GM12801 (cell line): ENCODE measurements at regions not wholly inside any gene's neighbourhood (a gene's known extent, or its start where the extent isn't known, plus 50 kb on each side); places are given as distances from the start of the nearest gene placed in this dataset.

Source experiments
- TF ChIP-seq, protein P1 (sequence below): IDR thresholded peaks from one replicate; pipeline ENCODE4 v1.5.1; 2011; ENCODE audit warnings: control low read depth; ENCODE audit not compliant: insufficient read length; ENCODE audit errors: extremely low read depth

- TF ChIP-seq, protein P1, sequence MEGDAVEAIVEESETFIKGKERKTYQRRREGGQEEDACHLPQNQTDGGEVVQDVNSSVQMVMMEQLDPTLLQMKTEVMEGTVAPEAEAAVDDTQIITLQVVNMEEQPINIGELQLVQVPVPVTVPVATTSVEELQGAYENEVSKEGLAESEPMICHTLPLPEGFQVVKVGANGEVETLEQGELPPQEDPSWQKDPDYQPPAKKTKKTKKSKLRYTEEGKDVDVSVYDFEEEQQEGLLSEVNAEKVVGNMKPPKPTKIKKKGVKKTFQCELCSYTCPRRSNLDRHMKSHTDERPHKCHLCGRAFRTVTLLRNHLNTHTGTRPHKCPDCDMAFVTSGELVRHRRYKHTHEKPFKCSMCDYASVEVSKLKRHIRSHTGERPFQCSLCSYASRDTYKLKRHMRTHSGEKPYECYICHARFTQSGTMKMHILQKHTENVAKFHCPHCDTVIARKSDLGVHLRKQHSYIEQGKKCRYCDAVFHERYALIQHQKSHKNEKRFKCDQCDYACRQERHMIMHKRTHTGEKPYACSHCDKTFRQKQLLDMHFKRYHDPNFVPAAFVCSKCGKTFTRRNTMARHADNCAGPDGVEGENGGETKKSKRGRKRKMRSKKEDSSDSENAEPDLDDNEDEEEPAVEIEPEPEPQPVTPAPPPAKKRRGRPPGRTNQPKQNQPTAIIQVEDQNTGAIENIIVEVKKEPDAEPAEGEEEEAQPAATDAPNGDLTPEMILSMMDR, result no peak
Measured at GRCh38 chr7:131071786-131072504, 255.7 kb upstream of the MKLN1 start.

DNA sequence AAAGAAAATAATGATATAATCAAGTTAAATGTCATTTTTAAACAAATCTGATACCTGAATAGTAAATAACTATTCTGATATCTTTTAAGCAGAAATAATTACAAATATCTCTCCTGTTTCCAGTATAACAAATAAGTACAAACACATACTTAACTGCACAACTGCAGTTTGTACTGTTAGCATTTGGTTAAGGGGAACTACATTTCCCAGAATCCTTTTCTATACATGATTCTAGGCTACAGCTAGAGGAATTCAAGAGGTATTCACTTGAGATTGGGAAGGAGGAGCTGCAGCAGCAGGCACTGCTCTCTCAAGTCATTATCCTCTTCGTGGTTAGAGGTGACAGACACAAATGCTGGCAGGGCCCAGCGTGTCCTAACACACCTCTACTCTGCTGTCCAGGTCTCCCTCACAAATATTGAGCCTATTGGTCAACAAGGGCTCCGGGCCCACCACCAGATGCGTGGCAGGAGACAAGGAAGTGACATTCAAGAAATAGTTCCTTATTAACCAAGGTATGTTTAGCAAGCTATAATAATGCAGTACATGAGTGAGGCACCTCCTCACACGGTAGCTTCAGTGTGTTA is 255.1 kb upstream of the MKLN1 start:
- TF ChIP-seq, protein P1, result no peak

DNA sequence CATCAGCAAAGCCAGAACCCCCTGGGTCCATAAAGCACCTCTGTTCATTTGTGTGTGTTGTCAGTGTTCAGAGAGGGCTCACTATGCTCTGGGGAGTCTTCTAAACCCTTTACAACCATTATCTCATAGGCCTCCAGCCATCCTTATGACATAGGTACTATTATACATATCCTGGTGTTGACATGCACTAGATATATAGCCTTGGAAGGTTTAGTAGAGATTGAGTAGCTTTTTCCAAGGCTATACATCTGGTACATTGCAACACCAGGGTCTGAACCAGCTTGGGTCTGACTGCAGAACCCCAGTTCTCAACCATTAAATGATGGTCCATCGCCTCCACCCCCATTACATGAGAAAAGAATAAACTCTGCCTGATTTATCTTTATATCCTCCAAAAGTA is 253.6 kb upstream of the MKLN1 start:
- TF ChIP-seq, protein P1, result no peak

- TF ChIP-seq, protein P1, result no peak
Measured at GRCh38 chr7:131074585-131074984, 253.1 kb upstream of the MKLN1 start.

DNA sequence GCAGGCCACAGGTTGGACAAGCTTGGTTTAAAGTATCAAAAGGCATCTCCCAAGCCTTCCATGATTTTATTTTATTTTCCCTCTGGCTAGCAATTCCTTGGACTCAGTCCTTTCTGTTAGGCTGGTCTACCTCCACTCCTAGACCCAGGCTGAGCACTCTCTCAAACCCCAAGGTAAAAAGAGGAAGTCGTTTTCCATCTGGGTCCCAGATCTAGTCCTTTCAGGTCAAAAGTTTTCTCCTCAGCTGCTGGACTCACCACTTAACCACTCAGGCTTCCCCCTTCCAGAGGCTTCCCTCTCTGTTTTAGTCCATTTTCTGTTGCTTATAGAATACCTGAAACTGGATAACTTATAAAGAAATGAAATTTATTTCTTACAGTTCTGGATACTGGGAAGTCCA is 252.3 kb upstream of the MKLN1 start:
- TF ChIP-seq, protein P1, result no peak

GRCh38 chr7:131076032-131076431 is 251.6 kb upstream of the MKLN1 start:
- TF ChIP-seq, protein P1, result no peak

DNA sequence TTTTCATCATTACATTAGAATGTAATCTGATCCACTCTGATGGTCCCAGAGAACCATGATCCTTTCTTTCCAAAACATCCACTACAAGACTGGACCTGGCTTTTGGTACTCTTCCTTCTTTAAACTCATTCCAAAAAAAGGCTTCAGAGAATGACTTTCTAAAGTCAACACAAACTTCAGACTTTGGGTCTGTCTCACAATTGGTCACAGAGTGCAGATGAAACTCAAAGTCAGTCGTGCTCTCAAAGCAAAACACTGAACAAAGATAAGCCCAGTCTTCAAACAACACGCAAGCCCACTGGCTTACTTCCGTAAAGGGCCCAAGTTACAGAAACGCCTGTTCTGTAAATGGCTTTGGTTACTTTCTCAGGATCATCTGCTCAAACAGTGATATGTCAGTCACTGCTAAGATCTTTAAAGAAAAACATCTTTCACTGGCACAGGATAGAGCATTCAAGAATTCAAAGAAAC is 250.9 kb upstream of the MKLN1 start:
- TF ChIP-seq, protein P1, result no peak
